ENCODE measurements at regions not wholly inside any gene's neighbourhood (a gene's known extent, or its start where the extent isn't known, plus 50 kb on each side); places are given as distances from the start of the nearest gene placed in this dataset.
"Not testable (repeated sequence)": the region's sequence is repeated elsewhere in the genome, so short reads cannot be mapped to it uniquely, and the experiment has no call there.

GRCh38 chr21:31420354-31420753, 76.3 kb upstream of the TIAM1 start:
- H3K9me3 ChIP-seq (ENCODE audit: insufficient read depth, low read depth, low read length): no peaks in the 10 kb centered on the region
- H3K4me1 Mint-ChIP-seq (ENCODE audit: low read depth, unreplicated experiment): peaks cover 5% of the 10 kb centered on the region
- no peak overlapping the region for H3K27ac ChIP-seq (ENCODE audit: low read depth, low read length)
- no peaks in the 10 kb centered on the region for H3K27me3 ChIP-seq (ENCODE audit: insufficient read depth, low read length)
- FAIRE-seq (no peak), DNase-seq (ENCODE audit: low read depth) (no peak)
- H2AFZ ChIP-seq (ENCODE audit: low read depth, low read length): no peak overlapping the region
- H3K4me3 ChIP-seq (ENCODE audit: insufficient read depth, low read depth, low read length): no peak overlapping the region
- H3K27ac Mint-ChIP-seq (ENCODE audit: unreplicated experiment): no peak overlapping the region
- H3K9me3 Mint-ChIP-seq (ENCODE audit: unreplicated experiment): no peaks in the 10 kb centered on the region
- no peaks in the 10 kb centered on the region for H3K27me3 Mint-ChIP-seq (ENCODE audit: low read depth, unreplicated experiment)
- no peak overlapping the region for H3K4me2 ChIP-seq (ENCODE audit: low read length)
- H3K36me3 Mint-ChIP-seq (ENCODE audit: low read depth, unreplicated experiment): peaks cover 2% of the 10 kb centered on the region
- H3K4me3 Mint-ChIP-seq (ENCODE audit: unreplicated experiment): no peak overlapping the region
- H3K4me1 ChIP-seq (ENCODE audit: insufficient read depth, low read length): no peaks in the 10 kb centered on the region
- no peaks in the 10 kb centered on the region for H4K20me1 ChIP-seq (ENCODE audit: insufficient read depth, low read length)
- no peak overlapping the region for H3K9ac ChIP-seq (ENCODE audit: low read length)
- H3K79me2 ChIP-seq (ENCODE audit: insufficient read depth, low read length): no peaks in the 10 kb centered on the region
- TF ChIP-seq CTCF (IDR thresholded peaks at IDR 0.05; ENCODE audit: insufficient read depth, low read depth, low read length): no peak
- no peak for TF ChIP-seq EZH2 (IDR thresholded peaks at IDR 0.05; ENCODE audit: insufficient read depth, low read length)
- no peaks in the 10 kb centered on the region for H3K36me3 ChIP-seq (ENCODE audit: insufficient read depth, low read length)

GRCh38 chr21:31418377-31419001, 74.4 kb upstream of the TIAM1 start:
- Histone ChIP-seq H3K79me2 (ENCODE audit: insufficient read depth, low read length) (no peaks in the 10 kb centered on the region), H3K27ac (ENCODE audit: low read depth, low read length) (no peak overlapping the region), H3K4me2 (ENCODE audit: low read length) (no peak overlapping the region), H3K4me3 (ENCODE audit: insufficient read depth, low read depth, low read length) (no peak overlapping the region), H4K20me1 (ENCODE audit: insufficient read depth, low read length) (no peaks in the 10 kb centered on the region), H3K9me3 (ENCODE audit: insufficient read depth, low read depth, low read length) (no peaks in the 10 kb centered on the region), H3K4me1 (ENCODE audit: insufficient read depth, low read length) (no peaks in the 10 kb centered on the region), H3K36me3 (ENCODE audit: insufficient read depth, low read length) (no peaks in the 10 kb centered on the region), H3K27me3 (ENCODE audit: insufficient read depth, low read length) (no peaks in the 10 kb centered on the region), H3K9ac (ENCODE audit: low read length) (no peak overlapping the region), H2AFZ (ENCODE audit: low read depth, low read length) (no peak overlapping the region)
- H3K27ac Mint-ChIP-seq (ENCODE audit: unreplicated experiment): no peak overlapping the region
- no peaks in the 10 kb centered on the region for H3K27me3 Mint-ChIP-seq (ENCODE audit: low read depth, unreplicated experiment)
- H3K36me3 Mint-ChIP-seq (ENCODE audit: low read depth, unreplicated experiment): peaks cover 2% of the 10 kb centered on the region
- FAIRE-seq (no peak), DNase-seq (ENCODE audit: low read depth) (no peak)
- TF ChIP-seq EZH2 (IDR thresholded peaks at IDR 0.05; ENCODE audit: insufficient read depth, low read length) (no peak), CTCF (IDR thresholded peaks at IDR 0.05; ENCODE audit: insufficient read depth, low read depth, low read length) (no peak)
- H3K9me3 Mint-ChIP-seq (ENCODE audit: unreplicated experiment): no peaks in the 10 kb centered on the region
- H3K4me3 Mint-ChIP-seq (ENCODE audit: unreplicated experiment): no peak overlapping the region
- H3K4me1 Mint-ChIP-seq (ENCODE audit: low read depth, unreplicated experiment): no peaks in the 10 kb centered on the region

GRCh38 chr21:31417214-31417613, 73.2 kb upstream of the TIAM1 start:
- H3K79me2 ChIP-seq (ENCODE audit: insufficient read depth, low read length); H3K9me3 ChIP-seq (ENCODE audit: insufficient read depth, low read depth, low read length); H3K9ac ChIP-seq (ENCODE audit: low read length); H3K4me3 Mint-ChIP-seq (ENCODE audit: unreplicated experiment); H3K36me3 Mint-ChIP-seq (ENCODE audit: low read depth, unreplicated experiment); H3K4me3 ChIP-seq (ENCODE audit: insufficient read depth, low read depth, low read length); FAIRE-seq; H3K4me1 ChIP-seq (ENCODE audit: insufficient read depth, low read length); H2AFZ ChIP-seq (ENCODE audit: low read depth, low read length); H3K27me3 ChIP-seq (ENCODE audit: insufficient read depth, low read length); H3K9me3 Mint-ChIP-seq (ENCODE audit: unreplicated experiment); H3K27ac ChIP-seq (ENCODE audit: low read depth, low read length); H4K20me1 ChIP-seq (ENCODE audit: insufficient read depth, low read length); H3K27me3 Mint-ChIP-seq (ENCODE audit: low read depth, unreplicated experiment); H3K36me3 ChIP-seq (ENCODE audit: insufficient read depth, low read length); DNase-seq (ENCODE audit: low read depth); H3K4me2 ChIP-seq (ENCODE audit: low read length); H3K27ac Mint-ChIP-seq (ENCODE audit: unreplicated experiment); H3K4me1 Mint-ChIP-seq (ENCODE audit: low read depth, unreplicated experiment): not testable (repeated sequence)

Data from astrocyte (in vitro differentiated cells and primary cell).